Activated T-helper 17 cell treated with anti-CD3 and anti-CD28 coated beads, Interleukin-2, amount 50 U/mL, for 72 hours (primary cell): ENCODE measurements at regions not wholly inside any gene's neighbourhood (a gene's known extent, or its start where the extent isn't known, plus 50 kb on each side); places are given as distances from the start of the nearest gene placed in this dataset.
"Not testable (repeated sequence)": the region's sequence is repeated elsewhere in the genome, so short reads cannot be mapped to it uniquely, and the experiment has no call there.

Source experiments
- ATAC-seq: fragments of 150-1000 bp; cut with Tn5 transposase; replicated peaks from 2 replicates; pipeline ENCODE4 v1.10.0; 2021; ENCODE audit warnings: mild to moderate bottlenecking, moderate library complexity
- H3K27ac Mint-ChIP-seq: one replicate; pipeline ENCODE4 v1.8.0; 2022; ENCODE audit warnings: mixed read lengths
- H3K27me3 Mint-ChIP-seq: one replicate; pipeline ENCODE4 v1.8.0; 2022; ENCODE audit warnings: mixed read lengths
- H3K36me3 Mint-ChIP-seq: one replicate; pipeline ENCODE4 v1.8.0; 2022; ENCODE audit warnings: low read depth, mild to moderate bottlenecking, mixed read lengths
- H3K4me1 Mint-ChIP-seq: one replicate; pipeline ENCODE4 v1.8.0; 2022; ENCODE audit warnings: mixed read lengths
- H3K4me3 Mint-ChIP-seq: one replicate; pipeline ENCODE4 v1.8.0; 2022; ENCODE audit warnings: mild to moderate bottlenecking, mixed read lengths
- H3K9me3 Mint-ChIP-seq: one replicate; pipeline ENCODE4 v1.8.0; 2022; ENCODE audit warnings: mixed read lengths

- H3K4me3 Mint-ChIP-seq, H3K27me3 Mint-ChIP-seq, H3K27ac Mint-ChIP-seq, H3K36me3 Mint-ChIP-seq, H3K4me1 Mint-ChIP-seq, ATAC-seq, H3K9me3 Mint-ChIP-seq: not testable (repeated sequence)
These were observed 1480.0 kb upstream of the TPTE start for GRCh38 chr21:9041175-9041948.

GRCh38 chr21:9043089-9043488 is 1478.3 kb upstream of the TPTE start:
- not testable (repeated sequence) for H3K4me3 Mint-ChIP-seq, H3K36me3 Mint-ChIP-seq, ATAC-seq, H3K9me3 Mint-ChIP-seq, H3K27ac Mint-ChIP-seq, H3K4me1 Mint-ChIP-seq, H3K27me3 Mint-ChIP-seq

- H3K4me1 Mint-ChIP-seq, ATAC-seq, H3K4me3 Mint-ChIP-seq, H3K9me3 Mint-ChIP-seq, H3K36me3 Mint-ChIP-seq, H3K27me3 Mint-ChIP-seq, H3K27ac Mint-ChIP-seq: not testable (repeated sequence)
These were observed 1474.5 kb upstream of the TPTE start for GRCh38 chr21:9046870-9047269.

- not testable (repeated sequence) for H3K36me3 Mint-ChIP-seq, ATAC-seq, H3K4me3 Mint-ChIP-seq, H3K9me3 Mint-ChIP-seq, H3K27me3 Mint-ChIP-seq, H3K4me1 Mint-ChIP-seq, H3K27ac Mint-ChIP-seq
These were observed 1453.9 kb upstream of the TPTE start for GRCh38 chr21:9067515-9067914.

- H3K4me1 Mint-ChIP-seq, H3K27ac Mint-ChIP-seq, H3K4me3 Mint-ChIP-seq, ATAC-seq, H3K27me3 Mint-ChIP-seq, H3K9me3 Mint-ChIP-seq, H3K36me3 Mint-ChIP-seq: not testable (repeated sequence)
These were observed 1452.8 kb upstream of the TPTE start for GRCh38 chr21:9068622-9069021.

- not testable (repeated sequence) for H3K27me3 Mint-ChIP-seq, ATAC-seq, H3K27ac Mint-ChIP-seq, H3K4me3 Mint-ChIP-seq, H3K36me3 Mint-ChIP-seq, H3K4me1 Mint-ChIP-seq, H3K9me3 Mint-ChIP-seq
These were observed 1450.7 kb upstream of the TPTE start for GRCh38 chr21:9070703-9071102.

- H3K4me3 Mint-ChIP-seq, H3K27ac Mint-ChIP-seq, H3K4me1 Mint-ChIP-seq, H3K36me3 Mint-ChIP-seq, ATAC-seq, H3K27me3 Mint-ChIP-seq, H3K9me3 Mint-ChIP-seq: not testable (repeated sequence)
These were observed 1448.4 kb upstream of the TPTE start for GRCh38 chr21:9073010-9073409.

GRCh38 chr21:9074772-9075171 is 1446.6 kb upstream of the TPTE start:
- not testable (repeated sequence) for H3K4me1 Mint-ChIP-seq, H3K4me3 Mint-ChIP-seq, ATAC-seq, H3K9me3 Mint-ChIP-seq, H3K36me3 Mint-ChIP-seq, H3K27me3 Mint-ChIP-seq, H3K27ac Mint-ChIP-seq

GRCh38 chr21:9083091-9083826 is 1438.1 kb upstream of the TPTE start:
- H3K27me3 Mint-ChIP-seq, H3K9me3 Mint-ChIP-seq, H3K27ac Mint-ChIP-seq, H3K36me3 Mint-ChIP-seq, H3K4me3 Mint-ChIP-seq, ATAC-seq, H3K4me1 Mint-ChIP-seq: not testable (repeated sequence)

GRCh38 chr21:9086299-9086698 is 1435.1 kb upstream of the TPTE start:
- H3K9me3 Mint-ChIP-seq, H3K27ac Mint-ChIP-seq, H3K4me1 Mint-ChIP-seq, H3K4me3 Mint-ChIP-seq, ATAC-seq, H3K36me3 Mint-ChIP-seq, H3K27me3 Mint-ChIP-seq: not testable (repeated sequence)

GRCh38 chr21:9087816-9088215 is 1433.6 kb upstream of the TPTE start:
- H3K27ac Mint-ChIP-seq, H3K4me3 Mint-ChIP-seq, H3K4me1 Mint-ChIP-seq, H3K36me3 Mint-ChIP-seq, ATAC-seq, H3K27me3 Mint-ChIP-seq, H3K9me3 Mint-ChIP-seq: not testable (repeated sequence)

- H3K9me3 Mint-ChIP-seq, H3K4me1 Mint-ChIP-seq, H3K27ac Mint-ChIP-seq, ATAC-seq, H3K4me3 Mint-ChIP-seq, H3K36me3 Mint-ChIP-seq, H3K27me3 Mint-ChIP-seq: not testable (repeated sequence)
These were observed 1391.6 kb upstream of the TPTE start for GRCh38 chr21:9129741-9130140.

GRCh38 chr21:9130817-9131216 is 1390.6 kb upstream of the TPTE start:
- ATAC-seq: not testable (repeated sequence)

More at GRCh38 chr21:9130817-9131216, 1390.6 kb upstream of the TPTE start:
- not testable (repeated sequence) for H3K4me1 Mint-ChIP-seq, H3K9me3 Mint-ChIP-seq, H3K27ac Mint-ChIP-seq, H3K27me3 Mint-ChIP-seq, H3K36me3 Mint-ChIP-seq, H3K4me3 Mint-ChIP-seq
